B cell (primary cell): ENCODE measurements at regions not wholly inside any gene's neighbourhood (a gene's known extent, or its start where the extent isn't known, plus 50 kb on each side); places are given as distances from the start of the nearest gene placed in this dataset.

Source experiments
- CTCF ChIP-seq: fragments of 200-600 bp; IDR thresholded peaks from one replicate; pipeline ENCODE4 v1.8.0; 2022; ENCODE audit warnings: antibody characterized with exemption, mild to moderate bottlenecking
- EZH2 ChIP-seq: IDR thresholded peaks from 2 replicates; pipeline ENCODE4 v1.6.1; 2012; ENCODE audit warnings: borderline replicate concordance, low read depth, mild to moderate bottlenecking, moderate library complexity, low read length; ENCODE audit not compliant: insufficient read depth, poor library complexity, severe bottlenecking

DNA sequence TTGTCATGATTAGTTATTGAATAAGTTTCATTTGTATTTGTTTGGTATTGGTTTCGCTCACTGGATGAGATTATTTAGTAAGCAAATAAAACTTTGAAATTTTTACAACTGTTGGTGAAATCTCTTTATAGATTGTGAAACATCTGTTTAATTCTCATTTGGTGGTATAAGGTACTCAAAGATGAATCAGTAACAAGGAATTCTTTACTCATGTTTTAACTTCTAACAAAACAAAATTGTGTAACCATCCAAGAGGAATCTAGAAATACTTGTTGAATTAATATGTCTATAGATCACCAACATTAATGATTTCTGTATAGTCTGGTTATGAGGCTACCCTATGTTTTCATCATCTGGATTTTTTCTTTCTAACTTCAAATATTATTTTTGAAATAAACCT is 62.8 kb upstream of the USP25 start:
- no peak for TF ChIP-seq CTCF
- no peak for TF ChIP-seq EZH2
